Anterior cingulate cortex (tissue), 58 donors: ENCODE measurements at regions not wholly inside any gene's neighbourhood (a gene's known extent, or its start where the extent isn't known, plus 50 kb on each side); places are given as distances from the start of the nearest gene placed in this dataset.
"Not testable (repeated sequence)": the region's sequence is repeated elsewhere in the genome, so short reads cannot be mapped to it uniquely, and the experiment has no call there.

Experiments
- DNase-seq, 58 donors: peaks; one replicate each; lab custom pipeline; 2025; lab: John Stamatoyannopoulos, UW

DNA sequence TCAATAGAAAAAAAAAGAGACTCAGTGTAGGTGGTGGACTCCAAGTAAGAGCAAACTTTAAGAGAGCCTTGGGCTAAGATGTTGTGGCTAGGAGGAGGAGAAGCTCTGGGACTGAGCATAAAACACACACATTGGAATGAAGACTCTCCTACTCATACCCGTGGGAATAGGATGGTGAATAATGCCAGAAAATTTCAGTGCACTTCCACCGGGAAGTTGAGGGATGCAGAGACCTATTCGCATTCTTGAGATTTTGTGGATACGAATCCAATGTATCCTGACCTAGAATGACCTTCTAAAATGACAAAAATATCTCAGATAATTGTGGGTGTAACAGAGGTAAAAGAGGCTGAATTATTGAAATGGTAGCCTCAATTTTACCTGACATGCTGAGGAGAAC, 388.7 kb upstream of the SGO1 start:
- no peak for DNase-seq

- DNase-seq, result no peak
These were observed 387.2 kb upstream of the SGO1 start for GRCh38 chr3:20573175-20573574.

DNA sequence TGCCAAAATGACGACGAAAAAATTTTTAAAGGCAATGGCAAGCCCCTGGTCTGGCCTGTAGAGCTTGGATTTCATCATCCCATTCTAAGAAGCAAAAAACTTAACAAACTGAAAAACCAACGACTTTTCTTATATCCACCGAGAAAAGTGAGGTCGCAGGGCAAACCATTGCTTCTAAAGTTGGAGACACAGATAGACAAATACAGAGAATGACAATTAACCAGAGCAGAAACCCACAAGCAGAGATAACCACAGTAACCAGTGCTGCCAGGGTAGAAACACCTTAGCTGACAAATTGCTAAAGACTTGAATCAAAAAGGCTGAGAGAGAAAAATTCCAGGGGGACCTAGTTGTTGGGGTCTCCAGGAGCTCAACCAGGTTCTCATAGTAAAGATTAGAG, 386.5 kb upstream of the SGO1 start:
- DNase-seq, result no peak

GRCh38 chr3:20569310-20569709, 383.3 kb upstream of the SGO1 start:
- DNase-seq, result no peak

- no peak for DNase-seq
These were observed 379.0 kb upstream of the SGO1 start for GRCh38 chr3:20564966-20565365.

DNA sequence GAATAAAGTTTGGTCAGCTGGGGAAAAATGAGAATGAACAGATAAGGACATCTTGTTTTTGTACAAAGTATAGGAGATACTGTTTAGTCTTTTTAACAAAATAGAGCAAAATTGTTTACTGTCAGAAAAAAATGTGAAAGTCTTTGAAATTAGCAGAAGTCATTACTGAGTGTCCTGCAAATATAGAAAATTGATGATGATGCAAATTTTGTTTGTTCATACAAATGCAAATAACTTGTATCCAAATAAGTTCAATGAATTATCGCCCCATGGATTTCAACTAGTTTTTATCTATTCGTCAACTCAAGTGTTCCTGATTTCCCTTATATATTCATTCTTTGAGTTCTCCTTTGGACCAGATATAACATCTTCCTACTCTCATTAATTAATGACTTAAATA, 378.0 kb upstream of the SGO1 start:
- no peak for DNase-seq

DNA sequence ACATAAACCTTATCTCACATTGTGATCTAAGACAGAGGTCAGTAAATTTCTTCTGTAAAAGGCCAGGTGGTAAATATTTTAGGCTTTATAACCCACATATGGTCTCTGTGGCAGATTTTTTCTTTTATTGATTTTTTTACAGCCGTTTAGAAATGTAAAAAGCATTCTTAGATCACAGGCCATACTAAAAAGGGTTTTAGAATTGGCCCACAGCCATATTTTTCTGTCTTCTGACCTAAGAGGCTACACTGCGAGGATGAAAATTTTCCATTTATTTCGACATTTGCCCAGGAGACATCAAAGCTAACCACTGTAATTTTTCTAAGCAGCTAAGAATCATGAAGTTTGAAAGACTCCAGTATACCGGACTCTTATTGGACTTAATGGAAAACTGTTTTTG, 377.2 kb upstream of the SGO1 start:
- no peak for DNase-seq

GRCh38 chr3:20561166-20561565, 375.2 kb upstream of the SGO1 start:
- no peak for DNase-seq

DNA sequence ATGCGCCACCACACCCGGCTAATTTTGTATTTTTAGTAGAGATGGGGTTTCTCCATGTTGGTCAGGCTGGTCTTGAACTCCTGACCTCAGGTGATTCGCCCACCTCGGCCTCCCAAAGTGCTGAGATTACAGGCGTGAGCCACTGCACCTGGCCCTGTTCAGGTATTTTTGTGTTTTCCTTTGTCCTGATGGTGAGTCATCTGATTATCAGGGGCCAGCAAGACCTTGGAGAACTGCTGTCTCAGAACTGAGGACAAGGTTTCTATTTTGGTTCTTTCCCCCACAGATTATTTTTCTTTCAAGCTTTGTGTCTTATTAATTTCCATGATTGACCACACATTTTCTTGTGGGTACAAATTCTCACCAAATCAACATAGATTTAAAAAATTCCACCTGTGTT, 374.4 kb upstream of the SGO1 start:
- DNase-seq, result not testable (repeated sequence)

GRCh38 chr3:20558161-20558560, 372.2 kb upstream of the SGO1 start:
- no peak for DNase-seq

- DNase-seq, result no peak
These were observed 370.7 kb upstream of the SGO1 start for GRCh38 chr3:20556661-20557060.

DNA sequence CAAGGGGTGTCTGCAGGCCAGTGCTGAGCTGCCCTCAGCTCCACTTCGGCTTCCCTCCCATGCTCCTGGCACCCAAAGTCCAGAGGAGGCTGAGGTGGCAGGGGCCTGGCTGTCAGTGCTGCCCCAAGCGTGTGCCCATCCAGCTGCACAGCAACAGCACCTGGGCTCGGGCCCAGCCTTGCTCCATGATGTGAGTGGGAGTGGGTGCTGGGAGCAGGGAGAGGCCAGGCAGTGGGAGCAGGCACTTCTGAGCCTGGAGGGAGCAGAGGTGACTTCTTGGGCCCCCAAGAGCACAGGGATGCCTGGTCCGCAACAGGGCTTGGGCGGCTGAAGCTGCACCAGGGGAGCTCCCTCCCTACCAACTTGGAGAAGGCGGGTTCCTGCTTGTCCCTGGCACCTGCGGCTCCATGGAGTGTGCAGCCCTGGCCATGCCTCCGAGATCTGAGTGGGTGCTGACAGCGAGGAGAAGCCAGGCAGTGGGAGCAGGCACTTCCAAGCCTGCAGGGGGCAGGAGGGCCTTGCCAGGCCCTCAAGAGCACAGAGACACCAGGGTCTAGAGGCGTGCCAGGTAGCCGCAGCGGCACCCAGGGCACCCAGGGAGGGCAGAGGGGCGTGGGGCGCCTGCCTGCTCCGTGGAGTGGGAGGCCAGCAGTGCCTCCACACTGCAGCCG, 366.7 kb upstream of the SGO1 start:
- DNase-seq, result no peak

DNA sequence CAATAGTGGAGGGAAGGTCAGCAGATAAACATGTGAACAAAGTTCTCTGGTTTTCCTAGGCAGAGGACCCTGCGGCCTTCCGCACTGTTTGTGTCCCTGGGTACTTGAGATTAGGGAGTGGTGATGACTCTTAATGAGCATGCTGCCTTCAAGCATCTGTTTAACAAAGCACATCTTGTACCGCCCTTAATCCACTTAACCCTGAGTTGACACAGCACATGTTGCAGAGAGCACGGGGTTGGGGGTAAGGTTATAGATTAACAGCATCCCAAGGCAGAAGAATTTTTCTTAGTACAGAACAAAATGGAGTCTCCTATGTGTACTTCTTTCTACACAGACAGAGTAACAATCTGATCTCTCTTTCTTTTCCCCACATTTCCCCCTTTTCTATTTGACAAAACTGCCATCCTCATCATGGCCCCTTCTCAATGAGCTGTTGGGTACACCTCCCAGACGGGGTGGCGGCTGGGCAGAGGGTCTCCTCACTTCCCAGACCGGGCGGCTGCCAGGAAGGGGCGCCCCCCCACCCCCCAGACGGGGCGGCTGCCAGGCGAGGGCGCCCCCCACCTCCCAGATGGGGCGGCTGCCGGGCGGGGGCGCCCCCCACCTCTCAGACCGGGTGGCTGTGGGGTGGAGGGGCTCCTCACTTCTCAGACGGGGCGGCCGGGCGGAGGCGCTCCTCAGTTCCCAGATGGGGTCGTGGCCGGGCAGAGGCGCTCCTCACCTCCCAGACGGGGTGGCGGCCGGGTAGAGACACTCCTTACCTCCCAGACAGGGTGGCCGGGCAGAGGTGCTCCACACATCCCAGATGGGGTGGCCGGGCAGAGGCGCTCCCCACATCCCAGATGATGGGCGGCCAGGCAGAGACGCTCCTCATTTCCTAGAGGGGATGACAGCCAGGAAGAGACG, 361.6 kb upstream of the SGO1 start:
- not testable (repeated sequence) for DNase-seq

DNA sequence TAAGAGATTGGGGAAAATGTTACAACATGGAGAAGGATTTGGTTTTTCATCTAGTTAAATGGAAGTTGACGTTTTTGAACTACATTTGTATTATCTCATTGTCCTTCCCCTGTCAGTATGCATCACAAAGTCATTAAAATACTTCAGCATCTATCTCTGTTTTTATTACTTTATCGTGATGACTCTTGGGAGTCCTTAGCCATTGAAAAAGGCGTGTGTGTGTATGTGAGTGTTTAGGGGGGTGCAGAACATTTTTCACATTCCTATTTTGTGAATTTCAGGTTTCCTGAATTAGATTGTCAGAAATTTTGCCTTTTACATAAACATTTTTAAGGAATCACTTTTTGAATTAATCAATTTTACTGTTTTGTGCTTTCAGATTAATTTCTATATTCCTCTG, 360.6 kb upstream of the SGO1 start:
- no peak for DNase-seq

- DNase-seq, result no peak
These were observed 357.7 kb upstream of the SGO1 start for GRCh38 chr3:20543535-20544226.

DNA sequence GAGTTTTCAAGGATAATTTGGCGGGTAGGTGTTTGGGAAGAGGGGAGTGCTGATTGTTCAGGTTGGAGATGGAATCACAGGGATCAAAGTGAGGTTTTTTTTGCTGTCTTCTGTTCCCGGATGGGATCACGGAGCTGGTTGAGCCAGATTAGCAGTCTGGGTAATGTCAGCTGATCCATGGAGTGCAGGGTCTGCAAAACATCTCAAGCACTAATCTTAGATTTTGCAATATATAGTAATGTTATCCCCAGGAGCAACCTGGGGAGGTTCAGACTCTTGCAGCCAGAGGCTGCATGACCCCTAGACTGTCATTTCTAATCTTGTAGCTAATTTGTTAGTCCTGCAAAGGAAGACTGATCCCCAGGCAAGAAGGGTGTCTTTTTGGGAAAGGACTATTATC, 354.1 kb upstream of the SGO1 start:
- DNase-seq, result no peak

GRCh38 chr3:20539666-20540065, 353.7 kb upstream of the SGO1 start:
- no peak for DNase-seq

GRCh38 chr3:20537234-20537633, 351.2 kb upstream of the SGO1 start:
- DNase-seq, result no peak

- DNase-seq, result no peak
These were observed 343.9 kb upstream of the SGO1 start for GRCh38 chr3:20529911-20530310.

DNA sequence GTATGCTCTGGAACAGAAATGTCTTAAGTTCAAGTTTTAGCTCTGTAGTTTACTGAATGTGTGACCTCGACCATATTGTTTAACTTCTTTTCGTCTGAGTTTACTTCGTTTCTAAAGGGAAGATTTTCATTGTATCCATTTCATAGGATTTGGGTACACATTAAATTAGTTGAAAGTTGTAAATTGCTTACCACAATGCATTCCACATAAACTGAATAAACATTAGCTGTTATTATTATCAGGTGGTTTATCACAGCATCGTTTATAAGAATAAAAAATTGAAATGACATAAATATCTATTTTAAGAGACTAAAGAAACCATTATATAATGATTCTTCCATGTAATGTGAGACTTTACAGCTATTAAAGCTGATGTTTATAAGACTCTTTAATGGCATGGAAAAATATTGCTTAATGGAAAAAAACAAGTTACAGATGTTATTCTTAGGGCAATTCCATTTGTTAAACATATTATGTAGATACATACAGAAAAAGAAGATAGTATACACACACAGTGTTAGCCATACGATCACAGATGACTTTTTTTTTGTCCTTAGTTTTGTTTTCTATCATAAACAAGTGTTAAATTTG, 342.3 kb upstream of the SGO1 start:
- no peak for DNase-seq

GRCh38 chr3:20527368-20527767, 341.4 kb upstream of the SGO1 start:
- DNase-seq, result no peak
